ENCODE measurements at regions not wholly inside any gene's neighbourhood (a gene's known extent, or its start where the extent isn't known, plus 50 kb on each side); places are given as distances from the start of the nearest gene placed in this dataset.

DNA sequence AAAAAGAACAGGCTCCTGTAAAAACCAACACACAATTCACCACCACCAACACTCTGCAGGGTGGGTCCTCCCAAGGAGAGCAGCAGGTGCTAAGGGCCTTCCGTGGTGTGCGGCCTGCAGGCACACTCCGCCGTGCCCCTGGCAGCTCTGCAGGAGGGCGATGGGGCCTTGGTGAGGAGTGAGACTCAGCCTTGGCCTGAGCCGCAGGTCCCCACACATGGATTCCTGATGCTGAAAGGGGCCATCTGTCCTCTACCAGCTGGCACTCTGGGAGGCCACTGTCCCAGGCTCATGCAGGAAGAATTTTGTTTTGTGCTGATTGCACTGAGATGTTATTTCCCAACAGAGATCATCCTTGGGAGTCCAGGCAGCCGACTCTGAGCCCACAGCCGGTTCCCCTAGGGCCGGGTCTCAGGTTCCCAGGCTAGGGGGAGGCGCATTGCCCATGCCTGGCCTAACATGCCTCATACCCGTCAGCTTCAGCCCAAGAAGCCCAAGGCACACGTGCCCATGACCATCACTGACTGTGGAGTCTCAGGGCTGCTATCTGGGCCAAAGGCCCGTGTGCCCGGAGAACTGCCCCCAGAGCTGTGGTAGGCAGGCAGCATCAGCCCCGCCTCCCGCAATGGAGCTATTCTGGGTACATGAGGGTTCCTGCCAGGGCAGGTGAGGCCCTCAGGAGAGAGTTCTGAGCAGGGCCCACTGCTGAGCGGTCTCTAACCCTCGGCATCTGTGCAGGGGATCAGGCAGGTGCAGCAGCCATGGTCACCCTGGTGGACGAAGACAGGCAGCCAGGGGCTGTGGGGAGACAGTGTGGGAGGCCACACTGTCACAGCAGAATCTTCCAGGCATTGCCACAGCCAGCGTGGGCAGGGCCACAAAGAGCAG lies 97.9 kb upstream of the ZNF469 start:
- Mint-ChIP-seq H3K27ac (no peak overlapping the region), H3K4me1 (no peaks in the 10 kb centered on the region), H3K9me3 (no peaks in the 10 kb centered on the region), H3K27me3 (no peaks in the 10 kb centered on the region), H3K4me3 (no peak overlapping the region), H3K36me3 (peaks cover 1% of the 10 kb centered on the region)

DNA sequence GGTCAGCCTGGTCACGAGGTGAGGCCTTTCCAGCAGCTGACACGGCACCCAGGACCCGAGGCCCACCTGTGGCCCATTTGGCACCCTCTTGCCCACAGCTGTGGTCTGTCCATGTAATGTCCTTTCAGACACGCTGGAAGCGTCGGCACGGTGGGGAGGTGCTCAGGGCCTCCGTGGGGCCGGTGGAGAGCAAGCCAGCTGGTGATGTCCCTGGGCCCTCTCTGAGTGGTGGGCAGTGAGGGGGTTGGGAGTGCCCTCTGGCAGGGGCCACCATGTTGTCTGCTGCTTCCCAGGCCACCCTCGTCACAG lies 97.3 kb upstream of the ZNF469 start:
- H3K4me3 Mint-ChIP-seq: no peak overlapping the region

DNA sequence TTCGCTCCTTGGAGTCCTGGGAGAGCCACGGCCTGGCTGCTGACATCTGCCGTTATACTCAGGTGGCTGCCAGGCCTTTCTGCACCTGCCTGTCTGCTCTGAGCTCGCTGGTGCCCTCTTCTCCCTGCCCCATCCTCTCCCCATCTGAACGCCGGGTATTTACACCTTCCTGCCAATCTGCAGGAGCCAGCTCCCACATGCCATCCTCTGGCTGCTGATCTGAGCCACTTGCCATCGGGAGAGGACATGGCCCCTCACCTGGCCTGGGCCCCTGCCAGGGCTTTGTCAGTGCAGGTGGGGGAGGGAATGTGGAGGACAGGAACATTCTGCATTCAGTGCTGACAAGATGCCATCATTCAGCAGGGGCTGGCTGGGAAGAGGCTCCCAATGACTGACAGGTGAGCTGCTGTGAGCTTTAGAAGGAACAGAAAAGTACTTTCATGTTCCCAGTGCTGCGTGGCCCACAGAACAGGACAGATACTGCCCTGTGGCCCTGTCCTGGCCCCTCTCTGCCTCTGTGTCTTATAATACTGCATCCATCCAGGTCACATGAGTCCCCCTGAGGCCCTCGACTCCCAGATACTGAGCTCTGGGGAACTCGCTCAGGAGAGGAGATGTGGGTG lies 96.3 kb upstream of the ZNF469 start:
- Mint-ChIP-seq H3K27me3 (no peaks in the 10 kb centered on the region), H3K27ac (no peak overlapping the region), H3K4me1 (no peaks in the 10 kb centered on the region), H3K4me3 (no peak overlapping the region), H3K9me3 (no peaks in the 10 kb centered on the region), H3K36me3 (peaks cover 1% of the 10 kb centered on the region)

More for the DNA sequence above, 97.3 kb upstream of the ZNF469 start:
- H3K9me3 Mint-ChIP-seq: no peaks in the 10 kb centered on the region
- no peaks in the 10 kb centered on the region for H3K27me3 Mint-ChIP-seq
- no peak overlapping the region for H3K27ac Mint-ChIP-seq
- no peaks in the 10 kb centered on the region for H3K4me1 Mint-ChIP-seq
- H3K36me3 Mint-ChIP-seq: peaks cover 1% of the 10 kb centered on the region

DNA sequence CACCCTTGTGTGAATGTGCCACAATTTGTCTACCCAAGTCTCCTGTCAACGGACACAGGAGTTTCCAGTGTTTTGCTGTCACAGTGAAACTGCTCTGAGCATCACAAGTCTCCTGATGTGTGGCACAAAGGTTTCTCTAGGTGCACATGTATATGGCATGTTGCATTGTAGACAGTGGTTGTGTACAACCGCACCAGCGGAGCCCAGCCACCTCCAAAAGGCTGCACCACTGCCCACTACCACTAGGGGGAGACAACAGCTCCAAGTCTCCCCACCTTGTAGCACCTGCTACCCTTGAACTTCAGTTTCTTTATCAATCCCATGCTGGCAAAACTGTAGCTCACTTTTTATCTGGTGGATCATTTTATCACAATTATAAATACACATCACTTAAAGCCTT lies 95.5 kb upstream of the ZNF469 start:
- no peaks in the 10 kb centered on the region for H3K9me3 Mint-ChIP-seq
- peaks cover 1% of the 10 kb centered on the region for H3K36me3 Mint-ChIP-seq
- peaks cover 2% of the 10 kb centered on the region for H3K27me3 Mint-ChIP-seq
- H3K4me3 Mint-ChIP-seq: no peak overlapping the region
- H3K27ac Mint-ChIP-seq: no peak overlapping the region
- H3K4me1 Mint-ChIP-seq: no peaks in the 10 kb centered on the region

GRCh38 chr16:88288303-88288702 lies 94.5 kb upstream of the ZNF469 start:
- H3K4me3 Mint-ChIP-seq: no peak overlapping the region
- no peak overlapping the region for H3K27ac Mint-ChIP-seq
- H3K4me1 Mint-ChIP-seq: no peaks in the 10 kb centered on the region
- peaks cover 4% of the 10 kb centered on the region for H3K27me3 Mint-ChIP-seq
- peaks cover 1% of the 10 kb centered on the region for H3K36me3 Mint-ChIP-seq
- no peaks in the 10 kb centered on the region for H3K9me3 Mint-ChIP-seq

DNA sequence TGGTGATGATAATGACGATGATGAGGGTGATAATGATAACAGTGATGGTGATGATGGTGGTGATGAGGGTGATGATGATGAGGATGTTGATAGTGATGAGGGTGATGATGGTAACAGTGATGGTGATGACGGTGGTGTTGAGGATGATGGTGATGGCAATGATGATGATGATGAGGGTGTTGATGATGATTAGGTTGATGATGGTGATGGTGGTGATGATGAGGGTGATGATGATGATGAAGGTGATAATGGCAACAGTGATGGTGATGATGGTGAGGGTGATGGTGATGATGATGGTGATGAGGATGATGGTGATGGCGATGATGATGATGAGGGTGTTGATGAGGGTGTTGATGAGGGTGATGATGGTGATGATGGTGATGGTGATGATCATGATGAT lies 93.8 kb upstream of the ZNF469 start:
- Mint-ChIP-seq H3K4me1 (no peaks in the 10 kb centered on the region), H3K36me3 (peaks cover 1% of the 10 kb centered on the region), H3K27me3 (peaks cover 4% of the 10 kb centered on the region), H3K27ac (no peak overlapping the region), H3K9me3 (no peaks in the 10 kb centered on the region), H3K4me3 (no peak overlapping the region)

DNA sequence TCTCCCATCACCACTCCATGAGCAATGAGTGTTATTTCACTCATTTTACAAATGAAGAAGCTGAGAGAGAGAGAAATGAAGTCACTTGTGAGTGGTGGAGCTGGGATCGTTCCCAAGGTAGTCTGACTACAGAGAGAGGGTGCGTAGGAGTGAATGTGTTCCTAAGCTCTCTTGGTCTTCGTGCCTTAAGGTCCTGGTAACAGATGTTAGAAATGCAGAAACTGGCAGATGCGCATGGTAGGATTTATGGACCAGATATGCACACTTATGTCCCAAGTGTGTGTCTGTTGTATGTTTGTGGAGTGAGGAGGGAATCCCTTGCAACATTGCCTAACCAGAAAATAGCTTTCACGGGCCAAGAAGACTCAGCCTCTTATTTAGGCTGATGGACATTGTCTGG lies 93.2 kb upstream of the ZNF469 start:
- Mint-ChIP-seq H3K36me3 (peaks cover 1% of the 10 kb centered on the region), H3K27ac (no peak overlapping the region), H3K4me1 (no peaks in the 10 kb centered on the region), H3K9me3 (no peaks in the 10 kb centered on the region), H3K4me3 (no peak overlapping the region), H3K27me3 (peaks cover 4% of the 10 kb centered on the region)

DNA sequence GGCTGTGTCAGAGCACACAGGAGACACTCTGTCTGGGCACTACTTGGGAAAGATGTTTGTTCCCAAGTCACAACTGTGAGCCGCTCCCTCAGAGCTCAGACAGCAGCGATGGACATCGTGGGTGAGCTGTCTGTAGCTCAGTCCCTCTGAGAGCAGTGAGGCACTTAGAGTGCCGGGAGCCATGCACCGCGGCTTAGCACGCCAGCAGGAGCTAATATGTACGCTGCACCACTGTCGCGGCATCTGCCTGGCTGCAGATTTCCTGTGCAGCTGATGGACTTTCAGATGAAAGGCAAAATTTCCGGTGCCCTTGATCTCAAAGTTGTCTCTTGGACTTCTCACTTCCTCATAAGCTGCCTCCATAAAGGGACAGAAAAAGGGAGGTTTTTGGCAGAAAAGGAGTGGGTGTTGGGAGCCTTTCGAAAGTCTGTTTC lies 92.8 kb upstream of the ZNF469 start:
- H3K4me1 Mint-ChIP-seq: no peaks in the 10 kb centered on the region
- peaks cover 4% of the 10 kb centered on the region for H3K27me3 Mint-ChIP-seq

GRCh38 chr16:88290850-88291830 lies 91.6 kb upstream of the ZNF469 start:
- Mint-ChIP-seq H3K9me3 (no peaks in the 10 kb centered on the region), H3K27me3 (peaks cover 4% of the 10 kb centered on the region), H3K4me1 (no peaks in the 10 kb centered on the region), H3K27ac (no peak overlapping the region), H3K36me3 (peaks cover 1% of the 10 kb centered on the region), H3K4me3 (no peak overlapping the region)

More for the DNA sequence above, 92.8 kb upstream of the ZNF469 start:
- Mint-ChIP-seq H3K9me3 (no peaks in the 10 kb centered on the region), H3K27ac (no peak overlapping the region), H3K4me3 (no peak overlapping the region), H3K36me3 (peaks cover 1% of the 10 kb centered on the region)

- Mint-ChIP-seq H3K36me3 (no peaks in the 10 kb centered on the region), H3K27ac (no peak overlapping the region), H3K4me1 (no peaks in the 10 kb centered on the region)
These were observed 90.5 kb upstream of the ZNF469 start for GRCh38 chr16:88292007-88292970.

GRCh38 chr16:88293097-88293496 lies 89.7 kb upstream of the ZNF469 start:
- no peaks in the 10 kb centered on the region for H3K4me1 Mint-ChIP-seq
- H3K36me3 Mint-ChIP-seq: no peaks in the 10 kb centered on the region
- H3K4me3 Mint-ChIP-seq: no peak overlapping the region
- no peak overlapping the region for H3K27ac Mint-ChIP-seq
- H3K9me3 Mint-ChIP-seq: no peaks in the 10 kb centered on the region
- peaks cover 4% of the 10 kb centered on the region for H3K27me3 Mint-ChIP-seq

More at GRCh38 chr16:88292007-88292970, 90.5 kb upstream of the ZNF469 start:
- H3K4me3 Mint-ChIP-seq: no peak overlapping the region
- H3K27me3 Mint-ChIP-seq: peaks cover 4% of the 10 kb centered on the region
- no peaks in the 10 kb centered on the region for H3K9me3 Mint-ChIP-seq

DNA sequence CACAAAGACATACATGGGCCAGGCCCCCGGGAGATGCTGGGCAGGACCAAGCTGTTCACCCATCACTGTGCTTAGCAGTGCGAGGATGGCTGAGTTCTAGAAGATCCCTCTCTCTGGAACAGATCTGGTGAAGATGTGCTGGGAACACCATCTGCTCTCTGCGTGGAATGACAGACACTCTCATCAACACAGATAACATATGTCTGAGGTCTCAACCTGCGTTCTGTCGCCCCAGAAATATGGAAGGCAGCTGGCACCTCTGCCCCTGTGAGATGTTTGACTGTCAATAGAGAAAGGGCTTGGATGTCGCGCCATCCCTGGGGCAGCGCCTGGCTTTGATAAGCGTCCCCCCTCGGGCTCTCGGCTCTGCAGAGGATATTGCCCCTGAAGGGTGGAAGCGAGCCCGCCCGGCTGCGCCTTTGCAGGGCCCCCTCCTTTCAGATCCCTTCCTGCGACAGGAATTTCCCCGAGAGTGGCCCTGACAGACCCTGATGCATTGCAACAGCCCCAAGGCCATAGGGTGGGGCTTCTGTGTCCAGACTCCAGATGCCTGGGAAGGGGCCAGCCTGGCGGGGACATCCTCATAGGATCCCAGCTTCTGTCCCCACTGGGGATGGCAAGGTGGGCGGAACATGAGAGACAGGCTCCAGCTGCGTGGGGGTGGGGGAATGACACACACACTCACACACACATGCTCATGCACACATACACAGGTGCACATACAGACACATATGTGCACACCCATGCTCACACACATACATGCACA lies 86.9 kb upstream of the ZNF469 start:
- Mint-ChIP-seq H3K27me3 (peaks cover 6% of the 10 kb centered on the region), H3K36me3 (no peaks in the 10 kb centered on the region), H3K9me3 (no peaks in the 10 kb centered on the region), H3K4me1 (no peaks in the 10 kb centered on the region), H3K27ac (no peak overlapping the region), H3K4me3 (no peak overlapping the region)

DNA sequence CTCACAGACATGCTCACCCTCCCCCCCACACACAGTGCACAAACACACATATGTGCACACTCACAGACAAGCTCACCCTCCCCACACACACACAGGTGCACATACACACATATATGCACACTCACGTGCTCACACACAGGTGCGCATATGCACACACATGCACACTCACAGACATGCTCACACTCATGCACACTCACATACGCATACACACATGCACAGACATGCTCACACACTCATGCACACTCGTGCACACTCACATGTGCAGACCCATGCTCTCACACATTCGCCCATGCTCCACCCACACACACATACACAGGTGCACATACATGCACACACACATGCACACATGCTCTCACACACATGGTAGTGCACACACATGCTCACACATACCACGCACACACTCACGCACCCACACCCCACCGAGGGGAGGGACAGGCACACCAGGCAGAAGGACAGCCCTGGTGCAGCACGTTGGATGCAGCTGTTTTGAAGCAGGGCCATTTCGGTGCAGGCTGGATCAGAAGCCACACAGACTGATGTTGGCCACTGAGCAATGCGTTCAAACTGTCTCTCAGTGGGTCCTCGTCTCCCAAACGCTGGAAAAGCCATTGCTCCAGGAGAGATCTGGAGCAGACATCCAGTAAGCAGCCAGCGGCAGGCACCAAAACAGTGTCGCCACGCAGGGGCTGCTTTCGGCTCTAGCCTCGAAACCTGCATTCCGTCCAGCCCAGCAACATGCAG lies 86.2 kb upstream of the ZNF469 start:
- no peaks in the 10 kb centered on the region for H3K4me1 Mint-ChIP-seq
- H3K27me3 Mint-ChIP-seq: peaks cover 6% of the 10 kb centered on the region
- H3K9me3 Mint-ChIP-seq: no peaks in the 10 kb centered on the region
- H3K36me3 Mint-ChIP-seq: no peaks in the 10 kb centered on the region
- H3K4me3 Mint-ChIP-seq: no peak overlapping the region
- H3K27ac Mint-ChIP-seq: no peak overlapping the region
